HepG2 (cell line): ENCODE measurements at regions not wholly inside any gene's neighbourhood (a gene's known extent, or its start where the extent isn't known, plus 50 kb on each side); places are given as distances from the start of the nearest gene placed in this dataset.

Source experiments
- ATAC-seq: fragments of 200-7000 bp; cut with Tn5 transposase; 3 replicates; pipeline ENCODE4 v1.9.1; 2020; ENCODE audit warnings: mild to moderate bottlenecking, moderate library complexity
- BruUV-seq: library from RNA; stranded (reverse); fragments of 400-500 nt; replicated peaks from 2 replicates; lab custom pipeline; 2021; lab: Mats Ljungman, UMichigan
- CTCF ChIA-PET: fragments of 300-600 bp; formaldehyde crosslinking; extraction: SDS; loops from one replicate; lab custom pipeline; 2021; ENCODE audit warnings: low total read pairs, inconsistent platforms, low intra/inter-chr PET ratio; lab: Yijun Ruan, JAX
- POLR2A ChIA-PET: fragments of 350-600 bp; sonication (Branson Sonifier 250); formaldehyde crosslinking; loops from one replicate; lab custom pipeline; 2020; ENCODE audit warnings: antibody characterized with exemption, inconsistent platforms; lab: Yijun Ruan, JAX
- DNase-seq: peaks from one replicate; pipeline ENCODE4 v3.0.0-alpha.2; 2015; ENCODE audit warnings: low spot score
- FAIRE-seq: peaks from 3 replicates; lab custom pipeline; 2011; peaks lifted over from hg19 to GRCh38; lab: Jason Lieb, UNC
- H2AFZ ChIP-seq: one replicate; pipeline ENCODE4 v1.6.1; 2011; ENCODE audit warnings: low read length, inconsistent platforms
- H3K27ac ChIP-seq: fragments of 300-600 bp; 3 replicates; pipeline ENCODE4 v1.8.0; 2011; ENCODE audit warnings: mixed run types, mild to moderate bottlenecking, mixed read lengths, low read length, inconsistent platforms; ENCODE audit not compliant: insufficient read depth; ENCODE audit errors: extremely low read length
- H3K27me3 ChIP-seq, 2 experiments: fragments of 200-600 bp in 1 of 2; 2 replicates in 1 of 2; 3 replicates in 1 of 2; pipeline versions ENCODE4 v1.6.0 to v1.8.0; 2011; ENCODE audit warnings: low read length in 2 of 2, mild to moderate bottlenecking in 2 of 2, moderate library complexity in 2 of 2, inconsistent platforms in 1 of 2; ENCODE audit not compliant: insufficient read depth in 2 of 2, control insufficient read depth in 1 of 2
- H3K36me3 ChIP-seq, 2 experiments: fragments of 200-600 bp in 1 of 2; replicated peaks in 1 of 2; 2 replicates in 1 of 2; 3 replicates in 1 of 2; pipeline versions ENCODE4 v1.5.1 to v1.8.0; 2011; ENCODE audit warnings: low read length in 2 of 2, inconsistent platforms in 1 of 2; ENCODE audit not compliant: insufficient read depth in 2 of 2, control insufficient read depth in 1 of 2
- H3K4me1 ChIP-seq: 2 replicates; pipeline ENCODE4 v1.5.1; 2012; ENCODE audit warnings: low read length, inconsistent platforms; ENCODE audit not compliant: insufficient read depth
- H3K4me2 ChIP-seq: 2 replicates; pipeline ENCODE4 v1.6.0; 2011; ENCODE audit warnings: low read depth, low read length, inconsistent platforms
- H3K4me3 ChIP-seq, 3 experiments: fragments of 200-600 bp in 1 of 3; sonication (generic), shearing (Covaris generic) in 1 of 3; replicated peaks in 1 of 3; 2 replicates each; pipeline ENCODE4 v1.5.1; 2011 to 2016; ENCODE audit warnings: low read length in 3 of 3, inconsistent platforms in 2 of 3, low read depth in 2 of 3, mild to moderate bottlenecking in 2 of 3, control low read depth in 1 of 3, mixed read lengths in 1 of 3; ENCODE audit not compliant: insufficient read depth in 1 of 3
- H3K79me2 ChIP-seq: one replicate; pipeline ENCODE4 v1.6.1; 2011; ENCODE audit warnings: low read length, inconsistent platforms; ENCODE audit not compliant: insufficient read depth
- H3K9ac ChIP-seq: 2 replicates; pipeline ENCODE4 v1.6.0; 2011; ENCODE audit warnings: mild to moderate bottlenecking, low read depth, low read length, inconsistent platforms; ENCODE audit not compliant: insufficient read depth
- H3K9me3 ChIP-seq: 2 replicates; pipeline ENCODE4 v1.5.1; 2012; ENCODE audit warnings: mild to moderate bottlenecking, low read length
- H4K20me1 ChIP-seq: 2 replicates; pipeline ENCODE4 v1.6.0; 2011; ENCODE audit warnings: inconsistent platforms, mild to moderate bottlenecking, low read length, moderate library complexity; ENCODE audit not compliant: insufficient read depth
- WGBS: methylation state at CpG from one replicate; pipeline ENCODE4 v1.1.6; 2017; ENCODE audit warnings: low lambda C conversion rate; 5-methylcytosine and 5-hydroxymethylcytosine counted together
- in situ Hi-C: cut with HindIII; loops from 2 replicates; pipeline ENCODE4 v1.10.0; 2017; ENCODE audit warnings: low pct_unique_long_range_greater_than_20kb; ENCODE audit not compliant: extremely low pct_ligation_motif_present
- intact Hi-C: fragments of 100-400 bp; cut with micrococcal nuclease; formaldehyde crosslinking; loops from one replicate; pipeline ENCODE4 v1.10.0; 2022; ENCODE audit not compliant: unreplicated experiment
- TF ChIP-seq, protein P1 (sequence below), 2 experiments: fragments of 450-650 bp in 1 of 2; sonication (generic) in 1 of 2; formaldehyde crosslinking in 1 of 2; IDR thresholded peaks; 2 replicates each; pipeline versions ENCODE4 v1.6.1 to v1.8.0; 2016 to 2022; ENCODE audit warnings: antibody characterized with exemption in 1 of 2, mild to moderate bottlenecking in 1 of 2, missing genetic modification reagents in 1 of 2
- TF ChIP-seq, protein P2 (sequence below): IDR thresholded peaks from 2 replicates; pipeline ENCODE4 v1.6.1; 2016; ENCODE audit warnings: low read depth

DNA sequence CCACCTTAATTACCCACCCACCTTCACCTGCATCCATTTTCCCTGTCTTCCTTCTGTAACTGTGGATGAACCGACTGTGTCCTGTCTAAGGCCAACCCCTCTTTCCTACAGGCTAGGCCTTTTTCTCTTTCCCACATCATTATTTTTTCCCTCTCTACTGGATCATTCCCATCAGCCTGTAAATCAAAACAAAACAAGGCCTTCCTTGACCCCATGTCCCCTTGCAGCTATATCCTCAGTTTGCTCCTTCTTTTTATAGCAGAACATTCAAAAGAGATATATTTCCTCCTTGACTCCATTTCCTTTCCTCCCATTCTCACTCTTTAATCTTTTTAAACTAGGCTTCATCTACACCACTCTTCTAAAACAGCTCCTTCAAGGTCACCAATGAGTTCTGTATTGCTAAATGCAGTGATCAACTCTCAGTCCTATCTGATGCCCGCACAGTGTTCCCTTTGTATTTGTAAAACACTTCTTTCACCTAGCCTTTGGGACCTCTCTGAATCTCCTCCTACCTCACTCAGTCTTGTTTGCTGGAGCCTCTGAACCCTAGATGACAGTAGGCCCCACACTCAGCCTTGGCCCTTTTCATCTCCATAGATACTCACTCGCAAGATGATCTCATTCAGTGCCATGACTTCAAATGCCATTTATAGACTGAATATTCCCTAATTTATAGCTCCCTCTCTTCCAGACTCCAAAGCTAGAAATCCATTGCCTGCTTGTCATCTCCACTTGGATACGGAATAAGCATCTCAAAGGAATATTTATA is 55.7 kb downstream of the CXCR4 start:
- FAIRE-seq (no peak), ATAC-seq (no peak), DNase-seq (peak; percentile 12)
- H3K4me2 ChIP-seq, result no peak overlapping the region
- H3K4me1 ChIP-seq, result no peaks in the 10 kb centered on the region
- no peak overlapping the region for H3K9ac ChIP-seq
- no TSS peak for BruUV-seq
- H3K36me3 ChIP-seq, result no peaks in the 10 kb centered on the region
- in situ Hi-C loops (no loop called here), intact Hi-C loops (no loop called here)
- WGBS, result 39% methylated on average over 4 of the region's 4 CpGs
- H3K4me3 ChIP-seq, result no peak overlapping the region
- no peaks in the 10 kb centered on the region for H3K9me3 ChIP-seq
- POLR2A ChIA-PET, result no interaction called here
- 0 out of 5 replicates have a peak, but pooled peaks cover 0 to 7% of the 10 kb centered on the region in 2 experiments for H3K27me3 ChIP-seq
- H2AFZ ChIP-seq, result no peak overlapping the region
- TF ChIP-seq, protein P1, sequence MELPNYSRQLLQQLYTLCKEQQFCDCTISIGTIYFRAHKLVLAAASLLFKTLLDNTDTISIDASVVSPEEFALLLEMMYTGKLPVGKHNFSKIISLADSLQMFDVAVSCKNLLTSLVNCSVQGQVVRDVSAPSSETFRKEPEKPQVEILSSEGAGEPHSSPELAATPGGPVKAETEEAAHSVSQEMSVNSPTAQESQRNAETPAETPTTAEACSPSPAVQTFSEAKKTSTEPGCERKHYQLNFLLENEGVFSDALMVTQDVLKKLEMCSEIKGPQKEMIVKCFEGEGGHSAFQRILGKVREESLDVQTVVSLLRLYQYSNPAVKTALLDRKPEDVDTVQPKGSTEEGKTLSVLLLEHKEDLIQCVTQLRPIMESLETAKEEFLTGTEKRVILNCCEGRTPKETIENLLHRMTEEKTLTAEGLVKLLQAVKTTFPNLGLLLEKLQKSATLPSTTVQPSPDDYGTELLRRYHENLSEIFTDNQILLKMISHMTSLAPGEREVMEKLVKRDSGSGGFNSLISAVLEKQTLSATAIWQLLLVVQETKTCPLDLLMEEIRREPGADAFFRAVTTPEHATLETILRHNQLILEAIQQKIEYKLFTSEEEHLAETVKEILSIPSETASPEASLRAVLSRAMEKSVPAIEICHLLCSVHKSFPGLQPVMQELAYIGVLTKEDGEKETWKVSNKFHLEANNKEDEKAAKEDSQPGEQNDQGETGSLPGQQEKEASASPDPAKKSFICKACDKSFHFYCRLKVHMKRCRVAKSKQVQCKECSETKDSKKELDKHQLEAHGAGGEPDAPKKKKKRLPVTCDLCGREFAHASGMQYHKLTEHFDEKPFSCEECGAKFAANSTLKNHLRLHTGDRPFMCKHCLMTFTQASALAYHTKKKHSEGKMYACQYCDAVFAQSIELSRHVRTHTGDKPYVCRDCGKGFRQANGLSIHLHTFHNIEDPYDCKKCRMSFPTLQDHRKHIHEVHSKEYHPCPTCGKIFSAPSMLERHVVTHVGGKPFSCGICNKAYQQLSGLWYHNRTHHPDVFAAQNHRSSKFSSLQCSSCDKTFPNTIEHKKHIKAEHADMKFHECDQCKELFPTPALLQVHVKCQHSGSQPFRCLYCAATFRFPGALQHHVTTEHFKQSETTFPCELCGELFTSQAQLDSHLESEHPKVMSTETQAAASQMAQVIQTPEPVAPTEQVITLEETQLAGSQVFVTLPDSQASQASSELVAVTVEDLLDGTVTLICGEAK (IDR thresholded peaks at IDR 0.05), result no peak
- TF ChIP-seq, protein P1 (CRISPR knock-in tag; IDR thresholded peaks at IDR 0.05), result no peak
- TF ChIP-seq, protein P2, sequence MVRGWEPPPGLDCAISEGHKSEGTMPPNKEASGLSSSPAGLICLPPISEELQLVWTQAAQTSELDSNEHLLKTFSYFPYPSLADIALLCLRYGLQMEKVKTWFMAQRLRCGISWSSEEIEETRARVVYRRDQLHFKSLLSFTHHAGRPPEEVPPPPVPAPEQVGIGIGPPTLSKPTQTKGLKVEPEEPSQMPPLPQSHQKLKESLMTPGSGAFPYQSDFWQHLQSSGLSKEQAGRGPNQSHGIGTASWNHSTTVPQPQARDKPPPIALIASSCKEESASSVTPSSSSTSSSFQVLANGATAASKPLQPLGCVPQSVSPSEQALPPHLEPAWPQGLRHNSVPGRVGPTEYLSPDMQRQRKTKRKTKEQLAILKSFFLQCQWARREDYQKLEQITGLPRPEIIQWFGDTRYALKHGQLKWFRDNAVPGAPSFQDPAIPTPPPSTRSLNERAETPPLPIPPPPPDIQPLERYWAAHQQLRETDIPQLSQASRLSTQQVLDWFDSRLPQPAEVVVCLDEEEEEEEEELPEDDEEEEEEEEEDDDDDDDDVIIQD (CRISPR knock-in tag), result peak; percentile 47; the same call in 1 of the 2 replicates
- TF ChIP-seq, all 625 proteins: peak for 1
- H3K27ac ChIP-seq, result no peak overlapping the region
- no peaks in the 10 kb centered on the region for H4K20me1 ChIP-seq
- H3K79me2 ChIP-seq, result no peaks in the 10 kb centered on the region
- CTCF ChIA-PET, result no interaction called here
